ENCODE measurements at regions not wholly inside any gene's neighbourhood (a gene's known extent, or its start where the extent isn't known, plus 50 kb on each side); places are given as distances from the start of the nearest gene placed in this dataset.

- TF ChIP-seq SUZ12 (IDR thresholded peaks at IDR 0.05; ENCODE audit: extremely low read depth, insufficient read depth, insufficient read length) (no peak), YY1 (IDR thresholded peaks at IDR 0.05; ENCODE audit: insufficient read depth, insufficient read length) (no peak)
These were observed 209.1 kb upstream of the JADE1 start for GRCh38 chr4:128600410-128600809.

All from NT2/D1 (cell line).